ENCODE measurements at regions not wholly inside any gene's neighbourhood (a gene's known extent, or its start where the extent isn't known, plus 50 kb on each side); places are given as distances from the start of the nearest gene placed in this dataset.

DNA sequence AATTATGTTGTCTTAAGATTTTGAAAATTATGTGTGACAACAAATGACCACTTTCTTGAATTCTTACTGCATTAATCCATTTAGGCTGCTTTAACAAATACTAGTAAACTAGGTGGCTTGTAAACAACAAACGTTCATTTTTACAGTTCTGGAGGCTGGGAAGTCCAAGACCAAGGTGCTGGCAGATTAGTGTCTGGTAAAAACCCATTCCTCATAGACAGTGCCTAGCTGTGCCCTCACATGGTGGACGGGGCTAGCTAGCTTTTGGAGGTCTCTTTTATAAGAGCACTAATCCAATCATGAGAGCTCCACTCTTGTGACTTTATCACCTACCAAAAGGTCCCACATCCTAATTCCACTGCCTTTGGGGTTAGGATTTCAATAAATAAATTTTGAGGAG, 425.8 kb downstream of the SPRY1 start:
- no peak overlapping the region for H3K4me3 ChIP-seq (ENCODE audit: insufficient read depth, low read depth, low read length, poor library complexity, severe bottlenecking)
- H3K27me3 ChIP-seq (replicated peaks; ENCODE audit: control insufficient read depth, insufficient read depth, low read length, poor library complexity, severe bottlenecking) = no peaks in the 10 kb centered on the region
- no peak for DNase-seq
- H3K27ac ChIP-seq (ENCODE audit: insufficient read depth, low read length, poor library complexity, severe bottlenecking) = no peak overlapping the region
- no peaks in the 10 kb centered on the region for H3K4me1 ChIP-seq (ENCODE audit: control insufficient read depth, insufficient read depth, low read length, poor library complexity, severe bottlenecking)
- H3K36me3 ChIP-seq (ENCODE audit: control insufficient read depth, insufficient read depth, low read length) = no peaks in the 10 kb centered on the region
- H3K9me3 ChIP-seq (ENCODE audit: control insufficient read depth, low read length) = no peaks in the 10 kb centered on the region

- Histone ChIP-seq H3K27ac (ENCODE audit: insufficient read depth, low read length, poor library complexity, severe bottlenecking) (no peak overlapping the region), H3K9me3 (ENCODE audit: control insufficient read depth, low read length) (no peaks in the 10 kb centered on the region), H3K27me3 (replicated peaks; ENCODE audit: control insufficient read depth, insufficient read depth, low read length, poor library complexity, severe bottlenecking) (no peaks in the 10 kb centered on the region), H3K4me3 (ENCODE audit: insufficient read depth, low read depth, low read length, poor library complexity, severe bottlenecking) (no peak overlapping the region), H3K36me3 (ENCODE audit: control insufficient read depth, insufficient read depth, low read length) (no peaks in the 10 kb centered on the region), H3K4me1 (ENCODE audit: control insufficient read depth, insufficient read depth, low read length, poor library complexity, severe bottlenecking) (no peaks in the 10 kb centered on the region)
- no peak for DNase-seq
These were observed 426.6 kb downstream of the SPRY1 start for GRCh38 chr4:123823244-123823643.

- Histone ChIP-seq H3K36me3 (ENCODE audit: control insufficient read depth, insufficient read depth, low read length) (no peaks in the 10 kb centered on the region), H3K4me1 (ENCODE audit: control insufficient read depth, insufficient read depth, low read length, poor library complexity, severe bottlenecking) (no peaks in the 10 kb centered on the region), H3K27ac (ENCODE audit: insufficient read depth, low read length, poor library complexity, severe bottlenecking) (no peak overlapping the region), H3K9me3 (ENCODE audit: control insufficient read depth, low read length) (no peaks in the 10 kb centered on the region), H3K27me3 (replicated peaks; ENCODE audit: control insufficient read depth, insufficient read depth, low read length, poor library complexity, severe bottlenecking) (no peaks in the 10 kb centered on the region), H3K4me3 (ENCODE audit: insufficient read depth, low read depth, low read length, poor library complexity, severe bottlenecking) (no peak overlapping the region)
- no peak for DNase-seq
These were observed 427.9 kb downstream of the SPRY1 start for GRCh38 chr4:123824524-123824923.

DNA sequence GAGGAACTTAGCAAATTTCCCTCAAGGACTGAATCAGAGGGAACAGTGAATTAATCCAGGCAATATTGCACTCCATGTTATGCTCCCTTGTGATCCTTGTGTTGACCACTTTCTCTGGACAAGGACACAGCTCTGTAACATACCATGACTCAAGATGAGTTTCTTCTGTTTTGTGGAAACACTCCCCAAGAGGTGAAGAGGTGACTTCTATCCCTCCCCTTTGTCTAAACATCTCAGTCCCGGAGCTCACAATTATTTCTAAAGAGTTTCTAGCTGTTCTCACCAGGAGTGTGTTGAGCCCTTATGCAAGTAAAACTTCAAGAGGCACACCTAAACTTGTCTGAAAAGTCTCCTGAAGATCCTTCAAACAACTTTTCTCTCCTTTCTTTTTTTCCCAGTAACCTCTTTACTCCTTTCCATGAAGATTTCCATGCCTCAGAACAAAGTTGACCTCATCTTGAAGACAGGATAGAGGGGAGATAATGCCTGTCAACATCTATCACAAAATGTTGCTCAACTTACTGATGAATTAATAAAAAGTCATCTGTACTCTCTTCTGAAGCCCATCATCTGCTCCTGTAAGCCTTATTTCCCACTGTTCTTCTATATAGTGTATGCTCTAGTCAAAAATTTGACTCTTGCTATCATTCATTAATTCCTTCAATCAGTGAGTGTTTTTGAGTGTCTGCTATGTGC, 429.1 kb downstream of the SPRY1 start:
- Histone ChIP-seq H3K9me3 (ENCODE audit: control insufficient read depth, low read length) (no peaks in the 10 kb centered on the region), H3K4me3 (ENCODE audit: insufficient read depth, low read depth, low read length, poor library complexity, severe bottlenecking) (no peak overlapping the region), H3K27ac (ENCODE audit: insufficient read depth, low read length, poor library complexity, severe bottlenecking) (no peak overlapping the region), H3K4me1 (ENCODE audit: control insufficient read depth, insufficient read depth, low read length, poor library complexity, severe bottlenecking) (no peaks in the 10 kb centered on the region), H3K36me3 (ENCODE audit: control insufficient read depth, insufficient read depth, low read length) (no peaks in the 10 kb centered on the region), H3K27me3 (replicated peaks; ENCODE audit: control insufficient read depth, insufficient read depth, low read length, poor library complexity, severe bottlenecking) (no peaks in the 10 kb centered on the region)
- DNase-seq = no peak

DNA sequence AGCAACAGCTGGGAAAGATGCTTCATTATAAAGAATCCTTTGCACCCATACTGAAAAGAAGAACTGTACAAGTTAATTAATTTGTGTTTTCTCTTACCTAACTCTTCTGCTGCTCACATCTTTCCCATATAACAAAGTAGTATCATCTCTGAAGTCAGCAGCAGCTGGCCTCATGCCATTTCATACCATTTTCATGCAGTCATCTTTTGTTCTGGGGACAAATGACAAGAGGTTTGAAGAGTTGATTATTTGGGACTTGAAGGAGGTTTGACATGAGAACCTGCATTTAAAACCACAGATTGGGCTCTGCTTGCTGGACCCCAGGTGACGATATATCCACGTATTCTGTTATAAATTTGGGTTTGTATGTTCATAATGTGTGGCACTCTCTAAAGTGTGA, 430.3 kb downstream of the SPRY1 start:
- no peaks in the 10 kb centered on the region for H3K9me3 ChIP-seq (ENCODE audit: control insufficient read depth, low read length)
- no peaks in the 10 kb centered on the region for H3K4me1 ChIP-seq (ENCODE audit: control insufficient read depth, insufficient read depth, low read length, poor library complexity, severe bottlenecking)
- no peaks in the 10 kb centered on the region for H3K36me3 ChIP-seq (ENCODE audit: control insufficient read depth, insufficient read depth, low read length)
- H3K27me3 ChIP-seq (replicated peaks; ENCODE audit: control insufficient read depth, insufficient read depth, low read length, poor library complexity, severe bottlenecking) = no peaks in the 10 kb centered on the region
- no peak overlapping the region for H3K4me3 ChIP-seq (ENCODE audit: insufficient read depth, low read depth, low read length, poor library complexity, severe bottlenecking)
- no peak overlapping the region for H3K27ac ChIP-seq (ENCODE audit: insufficient read depth, low read length, poor library complexity, severe bottlenecking)
- DNase-seq = no peak

DNA sequence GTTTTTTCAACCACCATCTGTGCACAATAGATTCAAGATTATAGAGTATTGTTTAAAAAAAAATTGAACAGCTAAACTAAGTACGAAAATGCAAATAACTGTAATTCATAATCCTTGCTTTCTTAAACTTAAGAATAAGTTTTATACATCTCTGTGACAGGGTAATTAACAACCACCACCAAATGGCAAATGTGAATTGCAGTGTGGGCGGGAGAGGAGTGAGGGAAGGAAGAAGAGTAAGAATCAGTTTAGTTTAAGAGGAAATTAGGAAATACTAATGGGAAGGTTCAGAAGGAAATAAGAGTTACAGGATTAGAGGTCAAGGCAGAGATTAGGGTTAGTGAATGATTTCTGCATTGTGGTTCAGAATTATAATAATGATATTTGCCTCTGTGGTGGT, 430.9 kb downstream of the SPRY1 start:
- no peaks in the 10 kb centered on the region for H3K36me3 ChIP-seq (ENCODE audit: control insufficient read depth, insufficient read depth, low read length)
- H3K4me3 ChIP-seq (ENCODE audit: insufficient read depth, low read depth, low read length, poor library complexity, severe bottlenecking) = no peak overlapping the region
- H3K4me1 ChIP-seq (ENCODE audit: control insufficient read depth, insufficient read depth, low read length, poor library complexity, severe bottlenecking) = no peaks in the 10 kb centered on the region
- no peaks in the 10 kb centered on the region for H3K27me3 ChIP-seq (replicated peaks; ENCODE audit: control insufficient read depth, insufficient read depth, low read length, poor library complexity, severe bottlenecking)
- no peak overlapping the region for H3K27ac ChIP-seq (ENCODE audit: insufficient read depth, low read length, poor library complexity, severe bottlenecking)
- H3K9me3 ChIP-seq (ENCODE audit: control insufficient read depth, low read length) = no peaks in the 10 kb centered on the region
- no peak for DNase-seq

- Histone ChIP-seq H3K9me3 (ENCODE audit: control insufficient read depth, low read length) (no peaks in the 10 kb centered on the region), H3K36me3 (ENCODE audit: control insufficient read depth, insufficient read depth, low read length) (no peaks in the 10 kb centered on the region), H3K27ac (ENCODE audit: insufficient read depth, low read length, poor library complexity, severe bottlenecking) (no peak overlapping the region), H3K4me1 (ENCODE audit: control insufficient read depth, insufficient read depth, low read length, poor library complexity, severe bottlenecking) (peaks cover 3% of the 10 kb centered on the region), H3K27me3 (replicated peaks; ENCODE audit: control insufficient read depth, insufficient read depth, low read length, poor library complexity, severe bottlenecking) (no peaks in the 10 kb centered on the region), H3K4me3 (ENCODE audit: insufficient read depth, low read depth, low read length, poor library complexity, severe bottlenecking) (no peak overlapping the region)
- DNase-seq = no peak
These were observed 434.3 kb downstream of the SPRY1 start for GRCh38 chr4:123830930-123831329.

DNA sequence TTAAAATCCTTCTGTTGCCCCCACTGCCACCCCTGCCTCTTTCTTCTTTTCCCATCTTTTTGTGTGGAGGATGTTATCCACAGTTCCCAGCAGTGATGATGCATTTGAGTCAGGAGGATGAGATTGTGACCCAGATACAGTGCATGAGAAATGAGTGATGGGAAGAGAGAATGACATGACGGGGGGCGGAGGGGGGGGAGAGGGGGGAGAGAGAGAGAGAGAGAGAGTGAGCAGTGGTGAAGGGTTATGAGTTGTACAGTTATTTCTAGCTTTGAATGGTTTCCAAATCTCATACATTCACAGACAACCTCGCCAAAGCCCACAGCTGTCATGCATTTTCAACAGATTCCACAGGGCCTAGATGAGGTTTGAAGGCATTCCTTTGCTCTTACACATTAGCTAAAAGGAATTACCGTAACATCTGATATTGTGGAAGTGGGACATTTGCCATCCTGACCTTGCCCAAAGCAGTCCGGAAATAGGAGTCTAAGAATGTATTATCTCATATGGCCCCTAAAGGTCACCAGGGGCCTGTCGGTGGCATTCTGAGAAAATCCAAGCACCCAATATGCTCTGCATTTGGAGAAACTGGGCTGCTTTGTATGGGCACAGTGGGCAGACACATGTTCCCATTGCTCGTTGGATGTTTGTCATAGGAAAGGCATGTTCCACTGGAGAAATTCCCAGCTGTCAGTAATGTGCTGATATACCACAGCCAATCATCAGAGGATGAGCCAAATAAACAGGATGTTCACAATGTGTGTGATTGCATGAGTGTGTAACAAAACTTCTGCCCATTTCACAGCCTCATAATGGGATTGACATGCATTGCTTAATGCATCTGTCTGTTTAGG, 435.8 kb downstream of the SPRY1 start:
- Histone ChIP-seq H3K4me1 (ENCODE audit: control insufficient read depth, insufficient read depth, low read length, poor library complexity, severe bottlenecking) (peaks cover 3% of the 10 kb centered on the region), H3K4me3 (ENCODE audit: insufficient read depth, low read depth, low read length, poor library complexity, severe bottlenecking) (no peak overlapping the region), H3K36me3 (ENCODE audit: control insufficient read depth, insufficient read depth, low read length) (no peaks in the 10 kb centered on the region), H3K9me3 (ENCODE audit: control insufficient read depth, low read length) (no peaks in the 10 kb centered on the region), H3K27ac (ENCODE audit: insufficient read depth, low read length, poor library complexity, severe bottlenecking) (no peak overlapping the region), H3K27me3 (replicated peaks; ENCODE audit: control insufficient read depth, insufficient read depth, low read length, poor library complexity, severe bottlenecking) (no peaks in the 10 kb centered on the region)
- DNase-seq = no peak

DNA sequence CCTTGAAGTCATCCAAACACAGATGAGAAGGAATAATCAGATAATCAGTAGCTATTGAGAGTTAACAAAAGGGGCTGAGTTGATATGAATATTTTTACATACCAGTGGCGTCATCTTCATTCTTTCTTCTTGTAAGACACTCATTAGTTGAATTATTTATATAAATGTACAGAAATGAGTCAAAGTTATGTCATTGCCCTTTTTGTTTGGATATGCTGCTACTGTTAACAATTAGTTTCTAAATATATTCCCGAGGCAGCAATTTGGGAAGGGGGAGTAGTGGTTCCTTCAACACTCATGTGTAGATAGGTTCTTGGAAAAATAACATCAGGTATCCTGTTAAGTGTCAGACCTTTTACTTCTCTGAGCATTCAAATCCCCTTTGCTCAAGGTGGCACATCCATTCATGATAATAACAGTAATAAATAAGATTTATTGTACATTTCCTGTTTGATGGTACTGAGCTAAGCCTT, 436.6 kb downstream of the SPRY1 start:
- no peak overlapping the region for H3K27ac ChIP-seq (ENCODE audit: insufficient read depth, low read length, poor library complexity, severe bottlenecking)

More for the DNA sequence above, 436.6 kb downstream of the SPRY1 start:
- Histone ChIP-seq H3K4me3 (ENCODE audit: insufficient read depth, low read depth, low read length, poor library complexity, severe bottlenecking) (no peak overlapping the region), H3K27me3 (replicated peaks; ENCODE audit: control insufficient read depth, insufficient read depth, low read length, poor library complexity, severe bottlenecking) (no peaks in the 10 kb centered on the region), H3K4me1 (ENCODE audit: control insufficient read depth, insufficient read depth, low read length, poor library complexity, severe bottlenecking) (peaks cover 3% of the 10 kb centered on the region), H3K9me3 (ENCODE audit: control insufficient read depth, low read length) (no peaks in the 10 kb centered on the region), H3K36me3 (ENCODE audit: control insufficient read depth, insufficient read depth, low read length) (no peaks in the 10 kb centered on the region)
- DNase-seq = no peak

All from effector memory CD4-positive, alpha-beta T cell (primary cell).